HFFc6 (cell line): ENCODE measurements at regions not wholly inside any gene's neighbourhood (a gene's known extent, or its start where the extent isn't known, plus 50 kb on each side); places are given as distances from the start of the nearest gene placed in this dataset.

Source experiments
- DNase-seq: peaks from one replicate; pipeline ENCODE4 v3.0.0-alpha.2; 2018
- H3K27ac Mint-ChIP-seq: 2 replicates; pipeline ENCODE4 v1.8.0; 2020; ENCODE audit warnings: mild to moderate bottlenecking, mixed read lengths
- H3K27me3 Mint-ChIP-seq: 2 replicates; pipeline ENCODE4 v1.8.0; 2021; ENCODE audit warnings: mild to moderate bottlenecking, moderate library complexity, mixed read lengths; ENCODE audit not compliant: insufficient read depth
- H3K36me3 Mint-ChIP-seq: 2 replicates; pipeline ENCODE4 v1.8.0; 2021; ENCODE audit warnings: low read depth, mixed read lengths
- H3K4me1 Mint-ChIP-seq: 2 replicates; pipeline ENCODE4 v1.8.0; 2020; ENCODE audit warnings: low read depth, mixed read lengths
- H3K4me3 Mint-ChIP-seq: 2 replicates; pipeline ENCODE4 v1.8.0; 2020; ENCODE audit warnings: mild to moderate bottlenecking, moderate library complexity, mixed read lengths
- H3K9me3 Mint-ChIP-seq: 2 replicates; pipeline ENCODE4 v1.8.0; 2020; ENCODE audit warnings: mild to moderate bottlenecking, mixed read lengths
- TF ChIP-seq, protein P1 (sequence below): fragments of 200-600 bp; sonication (generic); IDR thresholded peaks from 2 replicates; pipeline ENCODE4 v1.5.0; 2021; ENCODE audit warnings: antibody characterized with exemption, mild to moderate bottlenecking

DNA sequence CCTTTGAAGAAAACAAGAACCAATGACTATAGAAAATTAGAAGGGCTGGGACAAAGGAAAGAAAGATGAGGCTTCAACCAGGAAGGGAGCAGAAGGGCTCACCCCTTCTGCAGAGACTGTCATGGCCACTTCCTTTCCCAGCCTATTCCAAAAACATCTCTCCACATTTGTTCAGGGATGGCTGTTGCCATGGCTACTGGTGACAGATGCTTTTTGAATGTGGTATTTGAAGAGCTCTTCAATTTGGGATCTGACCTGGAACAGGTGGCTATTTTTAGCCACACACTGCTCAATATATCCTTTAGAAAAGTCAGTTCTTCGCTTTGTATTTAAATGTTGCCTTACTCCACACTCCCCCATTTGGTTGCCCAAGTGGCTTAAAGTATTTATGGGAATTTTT is 64.1 kb upstream of the LCLAT1 start:
- no peak for DNase-seq
- peaks cover 8% of the 10 kb centered on the region; the same call in 1 of the 2 replicates for H3K36me3 Mint-ChIP-seq
- H3K27ac Mint-ChIP-seq, result no peak overlapping the region
- H3K27me3 Mint-ChIP-seq, result peaks cover 16% of the 10 kb centered on the region
- TF ChIP-seq, protein P1, sequence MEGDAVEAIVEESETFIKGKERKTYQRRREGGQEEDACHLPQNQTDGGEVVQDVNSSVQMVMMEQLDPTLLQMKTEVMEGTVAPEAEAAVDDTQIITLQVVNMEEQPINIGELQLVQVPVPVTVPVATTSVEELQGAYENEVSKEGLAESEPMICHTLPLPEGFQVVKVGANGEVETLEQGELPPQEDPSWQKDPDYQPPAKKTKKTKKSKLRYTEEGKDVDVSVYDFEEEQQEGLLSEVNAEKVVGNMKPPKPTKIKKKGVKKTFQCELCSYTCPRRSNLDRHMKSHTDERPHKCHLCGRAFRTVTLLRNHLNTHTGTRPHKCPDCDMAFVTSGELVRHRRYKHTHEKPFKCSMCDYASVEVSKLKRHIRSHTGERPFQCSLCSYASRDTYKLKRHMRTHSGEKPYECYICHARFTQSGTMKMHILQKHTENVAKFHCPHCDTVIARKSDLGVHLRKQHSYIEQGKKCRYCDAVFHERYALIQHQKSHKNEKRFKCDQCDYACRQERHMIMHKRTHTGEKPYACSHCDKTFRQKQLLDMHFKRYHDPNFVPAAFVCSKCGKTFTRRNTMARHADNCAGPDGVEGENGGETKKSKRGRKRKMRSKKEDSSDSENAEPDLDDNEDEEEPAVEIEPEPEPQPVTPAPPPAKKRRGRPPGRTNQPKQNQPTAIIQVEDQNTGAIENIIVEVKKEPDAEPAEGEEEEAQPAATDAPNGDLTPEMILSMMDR, result no peak
- H3K4me1 Mint-ChIP-seq, result no peaks in the 10 kb centered on the region
- H3K9me3 Mint-ChIP-seq, result no peaks in the 10 kb centered on the region; the same call in 1 of the 2 replicates
- no peak overlapping the region for H3K4me3 Mint-ChIP-seq

DNA sequence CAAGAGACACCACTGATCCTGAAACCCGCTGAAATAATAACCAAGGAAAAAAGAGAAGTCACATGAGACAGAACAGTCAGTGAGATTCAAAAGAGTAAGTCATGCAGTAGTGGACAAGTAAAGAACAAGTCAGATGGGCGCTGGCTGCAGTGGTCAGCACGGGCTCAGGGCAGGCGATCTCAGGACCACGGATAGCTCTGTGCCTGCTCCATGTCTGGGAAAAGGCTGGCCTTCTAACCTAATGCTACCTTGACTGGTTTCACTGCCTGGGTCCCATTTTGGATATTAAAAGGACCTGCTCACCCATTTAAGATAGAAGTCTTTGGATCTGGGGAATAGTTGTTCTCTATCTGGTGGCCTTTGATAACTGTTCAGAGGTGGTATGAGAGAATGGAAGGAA is 61.7 kb upstream of the LCLAT1 start:
- Mint-ChIP-seq H3K36me3 (peaks cover 8% of the 10 kb centered on the region; the same call in 1 of the 2 replicates), H3K4me3 (no peak overlapping the region), H3K27me3 (peaks cover 14% of the 10 kb centered on the region), H3K27ac (no peak overlapping the region), H3K4me1 (no peaks in the 10 kb centered on the region), H3K9me3 (no peaks in the 10 kb centered on the region; the same call in 1 of the 2 replicates)
- TF ChIP-seq, protein P1, result no peak
- DNase-seq, result peak; percentile 27

DNA sequence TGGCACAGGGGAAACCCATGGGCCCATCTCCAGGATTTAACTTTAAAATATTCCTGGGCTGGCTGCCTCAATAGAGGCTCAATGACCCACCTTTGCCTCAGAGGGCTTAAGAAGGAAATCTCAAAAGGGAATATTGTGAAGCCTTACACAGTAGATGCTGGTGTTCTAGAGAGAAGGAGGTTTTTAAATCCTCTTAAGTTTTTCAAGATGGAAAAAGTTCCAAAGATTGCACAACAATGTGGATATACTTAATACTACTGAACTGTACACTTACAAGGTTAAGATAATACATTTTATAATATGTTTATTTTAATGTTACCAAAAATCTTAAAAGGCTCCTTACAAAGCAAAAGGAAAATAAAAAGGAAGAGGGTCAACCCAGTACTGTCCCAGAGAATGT is 54.9 kb upstream of the LCLAT1 start:
- H3K36me3 Mint-ChIP-seq, result no peaks in the 10 kb centered on the region
- no peak for DNase-seq
- no peak overlapping the region for H3K27ac Mint-ChIP-seq
- no peaks in the 10 kb centered on the region for H3K4me1 Mint-ChIP-seq
- H3K4me3 Mint-ChIP-seq, result no peak overlapping the region
- H3K9me3 Mint-ChIP-seq, result no peaks in the 10 kb centered on the region
- TF ChIP-seq, protein P1, result no peak
- peaks cover 13% of the 10 kb centered on the region for H3K27me3 Mint-ChIP-seq

DNA sequence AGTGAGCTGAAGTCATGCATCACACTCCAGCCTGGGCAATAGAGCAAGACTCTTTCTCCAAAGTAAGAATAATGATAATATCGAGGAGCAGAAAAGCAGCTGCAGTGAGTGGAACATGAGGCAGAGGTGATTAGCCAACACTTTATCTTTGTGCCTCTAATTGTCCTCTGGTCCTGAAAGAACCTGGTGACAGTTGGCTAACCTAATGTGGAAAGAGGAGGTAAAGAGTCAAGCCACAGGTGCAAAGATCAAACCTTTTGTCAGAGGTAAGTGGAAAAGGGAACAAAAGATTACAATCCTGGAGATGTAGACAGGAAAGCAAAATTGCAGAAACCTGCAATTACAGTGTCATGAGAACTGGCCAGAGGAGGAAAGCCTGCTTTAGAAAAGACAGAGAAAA is 53.5 kb upstream of the LCLAT1 start:
- TF ChIP-seq, protein P1, result no peak
- H3K4me1 Mint-ChIP-seq, result peaks cover 9% of the 10 kb centered on the region
- no peaks in the 10 kb centered on the region for H3K9me3 Mint-ChIP-seq
- no peak overlapping the region for H3K4me3 Mint-ChIP-seq
- DNase-seq, result no peak
- H3K27me3 Mint-ChIP-seq, result peaks cover 13% of the 10 kb centered on the region
- H3K27ac Mint-ChIP-seq, result no peak overlapping the region
- no peaks in the 10 kb centered on the region for H3K36me3 Mint-ChIP-seq

DNA sequence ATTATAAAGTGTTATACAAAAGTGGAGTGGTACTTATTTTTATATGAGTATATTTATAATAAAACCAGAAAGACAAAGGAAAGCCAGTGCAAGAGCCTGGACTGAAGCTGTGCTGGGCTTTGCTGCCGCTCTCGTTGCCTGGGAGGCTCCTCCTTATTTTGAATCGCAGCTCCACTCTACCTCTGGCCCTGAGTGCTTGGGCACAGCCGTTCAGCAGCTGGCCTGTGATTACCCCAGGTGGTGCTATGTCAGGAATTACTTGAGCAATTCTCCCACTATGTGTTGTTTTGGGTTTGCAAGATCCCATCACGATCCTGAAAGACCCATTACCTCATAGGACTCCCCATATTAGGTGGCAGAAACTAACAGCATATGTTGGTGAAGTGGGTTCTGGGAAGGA is 53.0 kb upstream of the LCLAT1 start:
- H3K4me3 Mint-ChIP-seq, result no peak overlapping the region
- no peak for DNase-seq
- peaks cover 9% of the 10 kb centered on the region for H3K4me1 Mint-ChIP-seq
- no peak overlapping the region for H3K27ac Mint-ChIP-seq
- H3K36me3 Mint-ChIP-seq, result no peaks in the 10 kb centered on the region
- H3K27me3 Mint-ChIP-seq, result peaks cover 13% of the 10 kb centered on the region
- H3K9me3 Mint-ChIP-seq, result no peaks in the 10 kb centered on the region
- TF ChIP-seq, protein P1, result no peak
